ENCODE measurements at regions not wholly inside any gene's neighbourhood (a gene's known extent, or its start where the extent isn't known, plus 50 kb on each side); places are given as distances from the start of the nearest gene placed in this dataset.

GRCh38 chr21:43347461-43348169 is 79.3 kb downstream of the SIK1 start:
- DNase-seq: no peak

- DNase-seq: no peak
These were observed 80.4 kb downstream of the SIK1 start for GRCh38 chr21:43346551-43346950.

DNA sequence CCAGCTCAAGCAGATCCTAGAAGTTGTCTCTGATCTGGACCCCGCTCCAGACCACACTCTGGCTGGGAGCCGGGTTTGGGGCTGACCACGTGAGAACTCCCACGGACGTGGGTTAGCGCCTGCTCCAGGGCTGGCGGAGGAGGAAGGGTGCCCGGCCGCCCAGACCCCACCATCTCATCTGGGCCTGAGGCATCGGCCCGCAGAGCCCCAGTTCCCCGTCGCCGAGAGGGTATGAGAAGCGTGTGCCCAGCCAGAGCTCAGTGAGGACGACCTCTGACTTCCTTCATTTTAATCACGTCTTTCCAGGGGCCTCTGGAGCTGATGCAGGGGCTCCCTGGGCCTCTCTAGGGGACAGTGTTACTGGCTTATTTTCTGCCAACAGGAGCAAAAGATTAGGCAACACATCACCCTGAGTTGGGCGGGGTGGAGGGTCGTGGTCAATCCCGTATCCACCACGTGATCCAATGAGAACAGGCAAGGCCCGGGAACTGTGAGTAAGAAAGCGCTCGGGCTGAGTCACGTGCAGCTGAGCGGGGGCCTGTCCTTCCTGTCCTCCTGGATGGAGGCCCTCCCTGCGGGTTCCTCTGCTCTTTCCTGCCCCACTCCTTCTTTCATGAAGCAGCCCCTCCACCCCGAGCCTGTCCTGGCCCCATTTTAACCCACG is 81.1 kb downstream of the SIK1 start:
- no peak for DNase-seq

GRCh38 chr21:43345046-43345745 is 81.7 kb downstream of the SIK1 start:
- DNase-seq: no peak

DNA sequence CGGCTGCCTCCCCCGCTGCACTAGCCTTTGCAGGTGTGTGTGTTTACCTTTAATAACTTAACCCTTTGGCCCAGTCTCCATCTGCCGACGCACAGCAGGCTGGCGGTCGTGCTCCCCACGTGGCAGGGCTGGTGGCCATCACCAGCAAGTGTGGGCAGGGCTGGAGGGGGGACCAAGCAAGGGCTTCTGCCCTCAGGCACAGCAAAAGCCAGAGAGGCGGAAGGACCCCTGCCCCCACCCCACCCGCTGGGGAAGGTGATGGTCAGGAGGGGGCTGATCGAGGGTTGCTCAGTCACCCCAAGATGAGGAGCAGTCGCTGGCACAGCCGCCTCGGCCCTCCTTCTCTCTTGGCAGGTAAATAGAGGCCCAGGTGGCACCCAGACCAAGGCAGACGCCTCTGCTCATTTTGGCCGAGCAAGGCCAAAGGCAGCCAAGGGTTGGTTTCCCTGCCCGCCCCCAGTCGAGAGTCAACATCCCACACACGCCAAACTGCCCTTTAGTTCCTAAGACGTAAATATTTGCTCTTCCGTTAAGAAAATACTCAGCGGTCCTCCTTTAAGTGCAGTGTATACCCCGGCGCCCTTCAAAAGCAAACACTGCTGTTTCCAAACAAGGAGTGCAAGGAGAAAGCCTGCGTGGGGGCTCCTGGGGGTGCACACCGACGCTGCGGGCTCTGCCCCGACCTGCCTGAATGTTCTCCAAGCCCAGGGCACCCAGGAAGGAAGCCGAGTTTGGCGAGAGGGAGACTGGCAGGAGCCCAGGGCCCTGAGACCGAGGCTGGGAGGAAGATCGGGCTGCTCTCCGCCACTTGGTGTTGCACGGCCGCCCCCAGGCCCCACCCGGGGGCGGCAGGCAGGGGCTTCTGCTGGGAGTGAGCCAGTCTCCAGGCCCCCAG is 82.7 kb downstream of the SIK1 start:
- DNase-seq: peak; percentile 59

GRCh38 chr21:43343095-43343991 is 83.6 kb downstream of the SIK1 start:
- DNase-seq: no peak

DNA sequence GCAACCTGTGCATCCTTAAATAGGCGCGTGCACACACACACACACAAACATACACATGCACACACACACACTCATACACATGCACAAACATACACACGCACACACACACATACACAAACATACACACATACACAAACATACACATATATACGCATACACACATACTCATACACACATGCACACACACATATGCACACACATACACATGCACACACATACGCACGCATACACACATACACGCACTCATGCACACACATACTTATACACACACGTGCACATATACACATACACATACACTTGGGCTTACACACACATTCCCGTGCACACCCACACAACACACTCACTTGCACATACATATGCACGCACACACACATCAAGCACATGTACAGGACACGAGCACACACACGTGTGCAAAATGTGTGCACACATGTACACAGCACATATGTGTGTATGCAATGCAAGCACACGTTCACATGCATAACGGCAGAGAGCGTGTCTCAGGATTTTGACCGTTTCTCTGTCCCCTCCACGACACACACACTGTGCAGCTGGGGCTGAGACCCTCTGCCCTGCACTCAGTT is 84.5 kb downstream of the SIK1 start:
- no peak for DNase-seq

- DNase-seq: no peak
These were observed 85.4 kb downstream of the SIK1 start for GRCh38 chr21:43341378-43342161.

DNA sequence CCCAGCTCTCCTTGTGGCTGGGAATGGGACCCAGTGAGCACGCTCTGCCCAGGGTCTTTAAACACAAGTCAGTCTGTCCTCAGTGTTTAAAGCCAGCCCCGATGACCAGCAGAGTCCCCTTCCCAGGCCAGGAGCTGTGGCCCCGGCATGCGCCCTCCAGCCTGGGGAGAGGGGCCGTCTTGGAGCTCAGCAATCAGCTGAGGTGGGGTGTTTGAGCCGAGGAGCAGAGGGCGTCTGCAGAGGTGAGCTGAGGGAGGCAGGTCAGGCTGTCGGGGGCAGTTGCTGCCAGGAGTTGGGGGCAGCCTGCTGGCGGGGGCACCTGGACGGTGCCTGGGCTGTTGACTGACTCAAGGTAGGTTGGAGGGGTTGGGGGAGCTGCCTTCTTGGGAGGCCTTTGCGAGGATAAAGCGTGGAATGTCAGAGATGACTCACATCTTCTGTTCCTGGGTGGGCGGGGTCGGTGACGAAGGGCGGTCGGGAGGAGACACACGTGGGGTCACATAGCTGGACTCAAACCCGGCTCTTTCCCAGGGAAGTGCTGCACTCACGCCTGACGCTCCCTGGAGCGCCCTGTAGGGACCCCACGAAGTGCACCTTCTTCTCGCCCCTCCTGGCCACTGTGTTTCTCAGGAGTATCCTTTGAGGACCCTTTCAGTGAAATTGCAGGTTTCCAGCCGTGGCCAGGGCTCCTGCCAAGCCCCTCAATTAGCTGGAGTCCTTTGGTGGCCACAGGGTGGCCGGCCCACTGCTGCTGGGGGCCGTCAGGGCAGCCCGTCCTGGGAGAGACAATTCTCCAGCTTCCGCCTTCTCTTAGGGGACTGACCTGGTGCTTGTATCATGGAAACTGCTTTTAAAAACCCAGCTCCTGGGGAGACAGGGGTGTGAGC is 86.2 kb downstream of the SIK1 start:
- DNase-seq: no peak

DNA sequence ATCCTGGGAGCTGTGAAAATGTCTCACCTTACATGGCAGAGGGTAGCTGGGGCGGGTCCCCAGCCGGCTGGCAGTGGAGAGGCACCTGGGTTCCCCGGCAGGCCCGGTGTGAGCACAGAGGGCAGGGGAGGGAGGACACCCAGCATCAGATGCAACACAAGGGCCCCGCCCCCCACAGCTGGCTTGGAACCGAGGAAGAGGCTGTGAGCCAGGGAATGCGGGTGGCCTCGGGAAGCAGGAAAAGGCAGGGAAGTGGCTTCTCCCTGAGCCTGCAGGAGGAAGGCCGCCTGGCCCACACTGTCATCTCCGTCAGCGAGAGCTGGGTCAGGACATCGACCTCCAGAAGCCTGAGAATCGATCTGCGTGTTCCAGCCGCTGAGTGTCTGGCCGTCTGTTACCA is 87.3 kb downstream of the SIK1 start:
- no peak for DNase-seq

DNA sequence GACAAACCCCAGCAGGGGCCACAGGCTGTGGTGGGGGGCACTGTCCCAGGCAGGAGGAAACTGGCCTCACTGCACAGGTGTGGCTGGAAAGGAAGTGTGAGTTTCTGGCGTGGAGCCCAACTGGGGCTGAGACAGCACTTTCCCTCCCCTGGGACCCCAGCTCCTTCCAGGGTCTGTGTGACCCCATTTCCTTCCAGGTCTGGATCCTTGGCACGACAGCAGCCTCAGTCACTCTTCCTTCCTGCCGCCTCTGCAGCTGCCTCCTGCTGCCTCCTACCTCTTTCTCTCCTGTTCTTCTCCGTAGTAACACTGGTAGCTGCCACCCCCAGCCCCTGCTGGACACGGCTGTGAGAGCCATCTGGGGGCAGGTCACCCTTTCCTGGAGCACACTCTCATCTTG is 88.0 kb downstream of the SIK1 start:
- DNase-seq: no peak

DNA sequence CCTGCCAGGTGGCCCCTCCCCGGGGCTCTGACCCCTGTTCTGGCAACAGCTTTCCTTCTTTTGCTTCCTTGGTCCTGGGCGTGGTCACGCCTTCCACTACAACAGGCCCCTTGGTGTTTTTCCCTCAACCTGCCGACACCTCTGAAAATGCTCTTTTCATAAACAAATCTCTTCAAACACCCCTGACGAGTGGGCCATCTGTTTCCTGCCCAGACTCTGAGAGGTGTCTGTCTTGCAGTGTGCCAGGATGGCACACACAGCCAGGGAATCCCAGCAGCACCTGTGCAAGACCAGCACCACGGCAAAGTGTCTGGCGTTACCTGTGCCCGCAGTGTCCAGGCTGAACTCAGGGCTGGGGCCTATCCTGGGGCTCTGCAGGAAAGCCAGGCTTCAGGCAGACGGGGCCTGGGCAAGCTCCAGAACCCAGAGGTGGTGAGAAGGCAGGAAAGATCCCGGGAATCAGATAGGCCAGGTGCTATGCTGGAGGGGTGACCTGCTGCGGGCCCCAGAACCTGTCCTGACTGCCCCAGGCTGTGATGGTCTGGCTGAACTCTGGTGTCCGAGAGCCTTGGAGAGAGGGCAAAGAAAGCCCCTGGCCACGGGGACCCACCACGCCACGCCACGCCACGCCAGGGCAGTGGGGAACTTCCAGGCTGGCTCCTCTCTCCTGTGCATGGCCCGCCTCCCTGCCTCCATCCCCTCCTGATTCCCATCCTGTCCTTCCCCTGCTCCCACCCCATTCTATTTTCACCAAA is 88.9 kb downstream of the SIK1 start:
- DNase-seq: no peak

DNA sequence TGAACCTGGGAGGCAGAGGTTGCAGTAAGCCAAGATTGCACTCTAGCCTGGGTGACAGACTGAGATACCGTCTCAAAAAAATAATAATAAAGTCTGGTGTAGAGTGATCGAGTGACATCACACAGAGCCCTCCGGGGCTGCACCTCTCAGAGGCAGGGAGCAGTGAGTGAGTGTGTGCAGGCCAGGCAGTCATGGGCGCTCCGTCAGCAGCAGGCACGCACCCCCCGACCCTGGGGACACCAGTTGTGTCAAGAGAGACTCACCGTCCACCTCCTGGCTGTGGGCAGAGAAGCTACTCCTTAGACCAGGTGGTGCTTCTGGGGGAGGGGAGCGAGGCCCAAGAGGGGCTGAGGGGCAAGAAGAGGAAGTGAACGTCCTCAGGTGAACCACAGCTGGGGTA is 91.8 kb downstream of the SIK1 start:
- DNase-seq: no peak

DNA sequence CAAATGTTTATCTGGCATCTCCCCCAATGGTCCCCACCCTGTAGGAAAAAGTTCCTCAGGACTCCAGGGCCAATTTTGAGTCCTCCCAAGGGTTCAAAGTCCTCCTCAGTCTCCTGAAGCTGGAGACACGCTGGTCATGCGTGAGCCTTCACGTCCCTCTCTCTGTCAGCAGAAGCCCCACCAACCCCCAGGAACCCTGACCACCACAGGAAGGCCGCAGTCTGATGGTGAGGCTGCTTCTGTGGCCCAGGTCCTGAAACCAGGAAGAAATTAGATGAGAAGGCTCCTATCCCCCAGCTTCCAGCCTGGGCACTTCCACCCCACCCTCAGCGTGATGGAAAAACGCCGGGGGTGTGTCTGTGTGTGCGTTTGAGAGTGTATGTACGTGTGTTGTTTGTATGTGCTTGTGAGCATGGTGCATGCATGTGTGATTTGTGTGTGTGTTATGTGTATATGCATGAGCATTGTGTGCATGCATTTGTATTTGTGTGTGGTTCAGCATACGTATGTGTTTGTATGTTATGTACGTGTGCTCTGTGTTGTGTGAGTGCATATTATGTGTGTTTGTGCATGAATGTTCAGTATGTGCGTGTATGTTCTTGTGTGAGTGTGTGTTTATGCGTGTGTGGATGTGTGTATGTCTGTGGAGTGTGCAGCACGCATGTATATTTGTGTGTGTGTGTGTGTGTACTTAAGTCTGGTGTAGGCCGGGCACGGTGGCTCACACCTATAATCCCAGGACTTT is 92.5 kb downstream of the SIK1 start:
- no peak for DNase-seq

DNA sequence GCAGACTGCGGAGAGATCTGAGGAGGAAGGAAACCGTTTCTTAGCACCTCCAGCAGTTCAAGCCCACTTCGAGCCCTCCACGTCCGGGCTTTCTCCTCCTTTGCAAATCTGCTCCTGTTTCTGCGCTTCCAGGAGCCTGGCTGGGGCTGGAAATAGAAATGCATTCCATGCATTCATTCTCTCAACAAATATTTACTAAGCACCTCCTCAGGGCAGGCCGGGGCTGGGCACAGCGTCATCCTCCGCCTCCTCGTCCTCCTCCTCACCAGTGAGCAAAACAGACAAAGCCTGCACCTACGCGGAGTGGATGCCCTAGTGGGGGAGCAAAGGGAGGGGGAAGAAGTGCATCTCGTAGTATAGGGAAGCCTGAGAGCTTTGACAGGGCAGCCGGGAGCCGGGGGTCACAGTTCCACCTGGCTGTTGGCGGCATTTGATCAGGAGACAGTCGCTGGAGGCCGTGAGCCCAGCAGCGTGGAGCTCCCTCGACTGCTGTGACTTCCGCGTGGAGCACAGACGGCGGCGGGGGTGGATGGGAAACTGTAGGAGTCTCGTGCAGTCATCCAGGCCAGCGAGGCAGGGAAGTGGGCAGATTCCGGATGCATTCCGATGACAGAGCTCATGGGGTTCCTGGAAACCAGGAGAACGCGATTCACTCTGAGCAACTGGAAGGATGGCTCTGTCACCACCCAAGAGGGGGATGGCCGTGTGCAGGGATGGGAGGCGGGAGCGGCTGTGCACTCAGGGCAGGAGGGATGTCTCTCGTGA is 93.5 kb downstream of the SIK1 start:
- peak; percentile 38 for DNase-seq

- no peak for DNase-seq
These were observed 94.1 kb downstream of the SIK1 start for GRCh38 chr21:43332861-43333297.

Data from NCI-H1092 (cell line).